KMS-11 (cell line): ENCODE measurements at regions not wholly inside any gene's neighbourhood (a gene's known extent, or its start where the extent isn't known, plus 50 kb on each side); places are given as distances from the start of the nearest gene placed in this dataset.

Experiments used
- H2AFZ ChIP-seq: fragments of 200-600 bp; sonication (generic); 2 replicates; pipeline ENCODE4 v1.6.1; 2016; ENCODE audit warnings: antibody characterized with exemption, mixed run types, low read depth
- H3K27ac ChIP-seq: fragments of 200-600 bp; sonication (generic); 2 replicates; pipeline ENCODE4 v1.6.1; 2016; ENCODE audit warnings: mild to moderate bottlenecking, mixed run types
- H3K27me3 ChIP-seq: fragments of 200-600 bp; sonication (generic); 2 replicates; pipeline ENCODE4 v1.6.1; 2017; ENCODE audit warnings: mild to moderate bottlenecking, low read depth, mixed run types, moderate library complexity; ENCODE audit not compliant: insufficient read depth
- H3K36me3 ChIP-seq: fragments of 200-600 bp; sonication (generic); 2 replicates; pipeline ENCODE4 v1.6.1; 2017; ENCODE audit warnings: mild to moderate bottlenecking, mixed run types; ENCODE audit not compliant: insufficient read depth
- H3K4me1 ChIP-seq: fragments of 200-600 bp; sonication (generic); 2 replicates; pipeline ENCODE4 v1.6.1; 2016; ENCODE audit warnings: mild to moderate bottlenecking, low read depth, mixed run types; ENCODE audit not compliant: poor library complexity, severe bottlenecking
- H3K4me2 ChIP-seq: fragments of 200-600 bp; sonication (generic); 2 replicates; pipeline ENCODE4 v1.7.0; 2016; ENCODE audit warnings: mild to moderate bottlenecking, mixed run types
- H3K4me3 ChIP-seq: fragments of 200-600 bp; sonication (generic); IDR thresholded peaks from 2 replicates; pipeline ENCODE4 v1.6.1; 2017; ENCODE audit warnings: low read depth, low read length, mixed read lengths; ENCODE audit not compliant: insufficient read depth
- H3K79me2 ChIP-seq: fragments of 200-600 bp; sonication (generic); 2 replicates; pipeline ENCODE4 v1.6.1; 2016; ENCODE audit warnings: low read depth, mixed run types; ENCODE audit not compliant: insufficient read depth
- H3K9ac ChIP-seq: fragments of 200-600 bp; sonication (generic); 2 replicates; pipeline ENCODE4 v1.6.1; 2016; ENCODE audit warnings: mild to moderate bottlenecking, mixed run types
- H4K20me1 ChIP-seq: fragments of 200-600 bp; sonication (generic); 2 replicates; pipeline ENCODE4 v1.6.1; 2016; ENCODE audit warnings: mild to moderate bottlenecking, mixed run types; ENCODE audit not compliant: insufficient read depth
- CTCF ChIP-seq: fragments of 200-600 bp; sonication (generic); conservative IDR thresholded peaks from 2 replicates; pipeline ENCODE4 v1.6.1; 2017; ENCODE audit warnings: low read depth, mild to moderate bottlenecking, antibody characterized with exemption, low read length, moderate library complexity, mixed read lengths

GRCh38 chr3:106675451-106675850 lies 701.8 kb upstream of the CCDC54 start:
- Histone ChIP-seq H3K27me3 (no peaks in the 10 kb centered on the region), H3K36me3 (no peaks in the 10 kb centered on the region), H4K20me1 (no peaks in the 10 kb centered on the region), H3K4me2 (no peak overlapping the region), H2AFZ (no peak overlapping the region), H3K27ac (no peak overlapping the region), H3K4me3 (no peak overlapping the region), H3K79me2 (no peaks in the 10 kb centered on the region), H3K4me1 (no peaks in the 10 kb centered on the region), H3K9ac (no peak overlapping the region)
- no peak for TF ChIP-seq CTCF

- Histone ChIP-seq H3K27ac (no peak overlapping the region), H3K9ac (no peak overlapping the region), H3K27me3 (no peaks in the 10 kb centered on the region), H3K4me3 (no peak overlapping the region), H3K36me3 (no peaks in the 10 kb centered on the region), H3K4me1 (no peaks in the 10 kb centered on the region), H3K79me2 (no peaks in the 10 kb centered on the region), H2AFZ (no peak overlapping the region), H4K20me1 (no peaks in the 10 kb centered on the region), H3K4me2 (no peak overlapping the region)
- TF ChIP-seq CTCF: no peak
These were observed 698.4 kb upstream of the CCDC54 start for GRCh38 chr3:106678657-106679390.

- Histone ChIP-seq H3K36me3 (no peaks in the 10 kb centered on the region), H3K4me3 (no peak overlapping the region), H2AFZ (no peak overlapping the region), H3K27me3 (no peaks in the 10 kb centered on the region), H3K27ac (no peak overlapping the region), H4K20me1 (no peaks in the 10 kb centered on the region), H3K4me1 (no peaks in the 10 kb centered on the region), H3K9ac (no peak overlapping the region), H3K4me2 (no peak overlapping the region), H3K79me2 (no peaks in the 10 kb centered on the region)
- no peak for TF ChIP-seq CTCF
These were observed 693.2 kb upstream of the CCDC54 start for GRCh38 chr3:106683953-106684620.

GRCh38 chr3:106685745-106686144 lies 691.5 kb upstream of the CCDC54 start:
- H3K27ac ChIP-seq: no peak overlapping the region
- H2AFZ ChIP-seq: no peak overlapping the region
- H3K4me2 ChIP-seq: no peak overlapping the region
- H3K4me1 ChIP-seq: no peaks in the 10 kb centered on the region
- no peaks in the 10 kb centered on the region for H3K36me3 ChIP-seq
- H3K79me2 ChIP-seq: no peaks in the 10 kb centered on the region
- no peak overlapping the region for H3K4me3 ChIP-seq
- TF ChIP-seq CTCF: no peak
- H4K20me1 ChIP-seq: no peaks in the 10 kb centered on the region
- no peak overlapping the region for H3K9ac ChIP-seq
- no peaks in the 10 kb centered on the region for H3K27me3 ChIP-seq
